ENCODE measurements at regions not wholly inside any gene's neighbourhood (a gene's known extent, or its start where the extent isn't known, plus 50 kb on each side); places are given as distances from the start of the nearest gene placed in this dataset.

DNA sequence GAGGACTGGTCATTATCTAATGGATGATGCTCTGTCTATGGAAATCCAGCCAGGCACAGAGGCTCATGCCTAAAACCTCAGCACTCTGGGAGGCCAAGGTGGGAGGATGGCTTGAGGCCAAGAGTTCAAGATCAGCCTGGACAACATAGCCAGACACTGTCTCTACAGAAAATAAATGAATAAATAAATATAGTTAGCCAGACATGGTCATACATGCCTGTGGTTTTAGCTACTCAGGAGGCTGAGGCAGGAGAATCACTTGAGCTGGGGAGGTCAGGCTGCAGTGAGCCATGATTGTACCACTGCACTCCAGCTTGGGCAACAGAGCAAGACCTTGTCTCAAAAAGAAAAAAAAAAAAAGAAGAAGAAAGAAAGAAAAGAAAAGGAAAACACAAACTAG lies 234.7 kb downstream of the TSHZ3 start:
- no peaks in the 10 kb centered on the region for H4K20me1 ChIP-seq (replicated peaks; ENCODE audit: insufficient read depth)
- peaks cover 8% of the 10 kb centered on the region for H3K4me1 Mint-ChIP-seq
- no peaks in the 10 kb centered on the region for H3K9me3 Mint-ChIP-seq
- no peaks in the 10 kb centered on the region; the same call in 1 of the 2 replicates for H3K4me1 ChIP-seq (ENCODE audit: insufficient read depth)
- H2AFZ ChIP-seq = no peak overlapping the region
- DNase-seq (ENCODE audit: low spot score) = no peak
- H3K36me3 ChIP-seq (ENCODE audit: insufficient read depth) = no peaks in the 10 kb centered on the region
- H3K79me2 ChIP-seq (replicated peaks; ENCODE audit: insufficient read depth) = no peaks in the 10 kb centered on the region
- H3F3A ChIP-seq (replicated peaks; ENCODE audit: low read depth) = no peaks in the 10 kb centered on the region
- no peak overlapping the region for H3K4me3 Mint-ChIP-seq
- no peak overlapping the region for H3K4me2 ChIP-seq
- H3K27me3 Mint-ChIP-seq (ENCODE audit: insufficient read depth, low read depth, poor library complexity) = peaks cover 2% of the 10 kb centered on the region
- H3K27me3 ChIP-seq (ENCODE audit: insufficient read depth) = no peaks in the 10 kb centered on the region
- no peak for TF ChIP-seq NANOG (IDR thresholded peaks at IDR 0.05; ENCODE audit: borderline replicate concordance)
- TF ChIP-seq, protein P1, sequence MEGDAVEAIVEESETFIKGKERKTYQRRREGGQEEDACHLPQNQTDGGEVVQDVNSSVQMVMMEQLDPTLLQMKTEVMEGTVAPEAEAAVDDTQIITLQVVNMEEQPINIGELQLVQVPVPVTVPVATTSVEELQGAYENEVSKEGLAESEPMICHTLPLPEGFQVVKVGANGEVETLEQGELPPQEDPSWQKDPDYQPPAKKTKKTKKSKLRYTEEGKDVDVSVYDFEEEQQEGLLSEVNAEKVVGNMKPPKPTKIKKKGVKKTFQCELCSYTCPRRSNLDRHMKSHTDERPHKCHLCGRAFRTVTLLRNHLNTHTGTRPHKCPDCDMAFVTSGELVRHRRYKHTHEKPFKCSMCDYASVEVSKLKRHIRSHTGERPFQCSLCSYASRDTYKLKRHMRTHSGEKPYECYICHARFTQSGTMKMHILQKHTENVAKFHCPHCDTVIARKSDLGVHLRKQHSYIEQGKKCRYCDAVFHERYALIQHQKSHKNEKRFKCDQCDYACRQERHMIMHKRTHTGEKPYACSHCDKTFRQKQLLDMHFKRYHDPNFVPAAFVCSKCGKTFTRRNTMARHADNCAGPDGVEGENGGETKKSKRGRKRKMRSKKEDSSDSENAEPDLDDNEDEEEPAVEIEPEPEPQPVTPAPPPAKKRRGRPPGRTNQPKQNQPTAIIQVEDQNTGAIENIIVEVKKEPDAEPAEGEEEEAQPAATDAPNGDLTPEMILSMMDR (conservative IDR thresholded peaks at IDR 0.05; ENCODE audit: low read depth in 2 of 2) = no peak
- no peaks in the 10 kb centered on the region for H3K36me3 Mint-ChIP-seq (ENCODE audit: low read depth)
- ATAC-seq = no peak
- H3K27ac ChIP-seq (ENCODE audit: low read depth) = no peak overlapping the region
- no peak overlapping the region for H3K4me3 ChIP-seq
- H3K27ac Mint-ChIP-seq = no peak overlapping the region
- no peaks in the 10 kb centered on the region; the same call in 1 of the 2 replicates for H3K9me2 ChIP-seq (ENCODE audit: insufficient read depth)

DNA sequence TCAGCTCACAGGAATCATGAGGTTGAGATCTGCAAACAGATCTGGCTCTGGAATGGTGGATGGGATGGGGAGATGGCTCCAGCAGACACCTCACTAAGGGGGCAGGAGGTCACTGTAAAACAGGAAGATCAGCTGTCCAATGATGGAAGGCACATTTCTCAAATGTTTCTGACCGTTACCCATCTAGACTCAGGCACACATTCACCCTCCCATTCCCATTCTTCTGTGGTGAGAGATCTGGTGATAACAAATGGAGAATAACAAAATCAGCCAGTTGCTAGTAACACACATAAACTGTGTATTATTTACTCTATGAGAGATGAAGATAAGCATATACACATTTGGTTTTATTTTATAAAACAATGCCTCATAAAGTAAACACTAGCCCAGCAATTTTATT lies 235.9 kb downstream of the TSHZ3 start:
- Mint-ChIP-seq H3K9me3 (no peaks in the 10 kb centered on the region), H3K4me1 (peaks cover 8% of the 10 kb centered on the region), H3K36me3 (ENCODE audit: low read depth) (no peaks in the 10 kb centered on the region), H3K27me3 (ENCODE audit: insufficient read depth, low read depth, poor library complexity) (peaks cover 2% of the 10 kb centered on the region), H3K27ac (no peak overlapping the region), H3K4me3 (no peak overlapping the region)
- Histone ChIP-seq H3K27ac (ENCODE audit: low read depth) (no peak overlapping the region), H3K4me3 (no peak overlapping the region), H3K9me2 (ENCODE audit: insufficient read depth) (no peaks in the 10 kb centered on the region), H3K4me2 (no peak overlapping the region), H3K79me2 (replicated peaks; ENCODE audit: insufficient read depth) (no peaks in the 10 kb centered on the region), H3K27me3 (ENCODE audit: insufficient read depth) (no peaks in the 10 kb centered on the region), H3F3A (replicated peaks; ENCODE audit: low read depth) (no peaks in the 10 kb centered on the region), H4K20me1 (replicated peaks; ENCODE audit: insufficient read depth) (no peaks in the 10 kb centered on the region), H3K36me3 (ENCODE audit: insufficient read depth) (no peaks in the 10 kb centered on the region), H2AFZ (0 out of 2 replicates have a peak overlapping the region, but pooled peaks have one; percentile 23), H3K4me1 (ENCODE audit: insufficient read depth) (no peaks in the 10 kb centered on the region; the same call in 1 of the 2 replicates)
- no peak for DNase-seq (ENCODE audit: low spot score)
- no peak for TF ChIP-seq JUNB (IDR thresholded peaks at IDR 0.05; ENCODE audit: unreplicated experiment)
- TF ChIP-seq NANOG (IDR thresholded peaks at IDR 0.05; ENCODE audit: borderline replicate concordance) = no peak
- TF ChIP-seq STAT1 (IDR thresholded peaks at IDR 0.05; ENCODE audit: unreplicated experiment) = no peak
- ATAC-seq = no peak

DNA sequence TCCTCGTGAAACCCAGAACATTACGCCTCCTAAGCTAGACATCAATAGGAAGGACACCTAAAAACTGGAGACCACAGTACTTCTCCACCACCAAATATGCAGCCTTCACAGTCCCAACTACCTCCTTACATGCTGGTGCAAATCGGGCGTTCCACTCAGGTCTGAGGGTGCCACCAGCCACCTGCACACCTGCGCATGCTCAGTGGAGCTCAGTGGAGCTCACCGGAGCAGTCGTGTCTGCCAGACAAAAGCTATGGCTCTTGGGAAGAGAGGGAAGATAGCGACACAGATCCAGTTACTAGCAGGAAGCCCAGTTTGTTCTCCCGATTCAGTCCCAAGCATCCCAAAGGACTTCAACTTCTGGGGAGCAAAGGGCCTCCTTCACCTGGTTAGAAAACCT lies 237.1 kb downstream of the TSHZ3 start:
- Histone ChIP-seq H3K79me2 (replicated peaks; ENCODE audit: insufficient read depth) (no peaks in the 10 kb centered on the region), H3K27me3 (ENCODE audit: insufficient read depth) (no peaks in the 10 kb centered on the region), H3F3A (replicated peaks; ENCODE audit: low read depth) (no peaks in the 10 kb centered on the region), H3K27ac (ENCODE audit: low read depth) (no peak overlapping the region), H3K4me3 (no peak overlapping the region), H3K36me3 (ENCODE audit: insufficient read depth) (no peaks in the 10 kb centered on the region), H3K9me2 (ENCODE audit: insufficient read depth) (no peaks in the 10 kb centered on the region; the same call in 1 of the 2 replicates), H3K4me1 (ENCODE audit: insufficient read depth) (no peaks in the 10 kb centered on the region; the same call in 1 of the 2 replicates), H3K4me2 (no peak overlapping the region), H4K20me1 (replicated peaks; ENCODE audit: insufficient read depth) (no peaks in the 10 kb centered on the region), H2AFZ (no peak overlapping the region)
- Mint-ChIP-seq H3K27ac (no peak overlapping the region), H3K4me1 (peaks cover 10% of the 10 kb centered on the region; the same call in 2 of the 3 replicates), H3K27me3 (ENCODE audit: insufficient read depth, low read depth, poor library complexity) (peaks cover 2% of the 10 kb centered on the region), H3K9me3 (no peaks in the 10 kb centered on the region), H3K4me3 (no peak overlapping the region), H3K36me3 (ENCODE audit: low read depth) (no peaks in the 10 kb centered on the region)
- no peak for ATAC-seq
- DNase-seq (ENCODE audit: low spot score) = no peak
- TF ChIP-seq ZNF114 (CRISPR knock-in tag; IDR thresholded peaks at IDR 0.05) = no peak
- no peak for TF ChIP-seq STAT1 (IDR thresholded peaks at IDR 0.05; ENCODE audit: unreplicated experiment)
- TF ChIP-seq, protein P1 (conservative IDR thresholded peaks at IDR 0.05; ENCODE audit: low read depth in 2 of 2) = no peak
- no peak for TF ChIP-seq EZH2phosphoT487 (IDR thresholded peaks at IDR 0.05; ENCODE audit: unreplicated experiment)
- TF ChIP-seq, protein P2, sequence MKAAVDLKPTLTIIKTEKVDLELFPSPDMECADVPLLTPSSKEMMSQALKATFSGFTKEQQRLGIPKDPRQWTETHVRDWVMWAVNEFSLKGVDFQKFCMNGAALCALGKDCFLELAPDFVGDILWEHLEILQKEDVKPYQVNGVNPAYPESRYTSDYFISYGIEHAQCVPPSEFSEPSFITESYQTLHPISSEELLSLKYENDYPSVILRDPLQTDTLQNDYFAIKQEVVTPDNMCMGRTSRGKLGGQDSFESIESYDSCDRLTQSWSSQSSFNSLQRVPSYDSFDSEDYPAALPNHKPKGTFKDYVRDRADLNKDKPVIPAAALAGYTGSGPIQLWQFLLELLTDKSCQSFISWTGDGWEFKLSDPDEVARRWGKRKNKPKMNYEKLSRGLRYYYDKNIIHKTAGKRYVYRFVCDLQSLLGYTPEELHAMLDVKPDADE (IDR thresholded peaks at IDR 0.05) = no peak
- TF ChIP-seq, protein P3, sequence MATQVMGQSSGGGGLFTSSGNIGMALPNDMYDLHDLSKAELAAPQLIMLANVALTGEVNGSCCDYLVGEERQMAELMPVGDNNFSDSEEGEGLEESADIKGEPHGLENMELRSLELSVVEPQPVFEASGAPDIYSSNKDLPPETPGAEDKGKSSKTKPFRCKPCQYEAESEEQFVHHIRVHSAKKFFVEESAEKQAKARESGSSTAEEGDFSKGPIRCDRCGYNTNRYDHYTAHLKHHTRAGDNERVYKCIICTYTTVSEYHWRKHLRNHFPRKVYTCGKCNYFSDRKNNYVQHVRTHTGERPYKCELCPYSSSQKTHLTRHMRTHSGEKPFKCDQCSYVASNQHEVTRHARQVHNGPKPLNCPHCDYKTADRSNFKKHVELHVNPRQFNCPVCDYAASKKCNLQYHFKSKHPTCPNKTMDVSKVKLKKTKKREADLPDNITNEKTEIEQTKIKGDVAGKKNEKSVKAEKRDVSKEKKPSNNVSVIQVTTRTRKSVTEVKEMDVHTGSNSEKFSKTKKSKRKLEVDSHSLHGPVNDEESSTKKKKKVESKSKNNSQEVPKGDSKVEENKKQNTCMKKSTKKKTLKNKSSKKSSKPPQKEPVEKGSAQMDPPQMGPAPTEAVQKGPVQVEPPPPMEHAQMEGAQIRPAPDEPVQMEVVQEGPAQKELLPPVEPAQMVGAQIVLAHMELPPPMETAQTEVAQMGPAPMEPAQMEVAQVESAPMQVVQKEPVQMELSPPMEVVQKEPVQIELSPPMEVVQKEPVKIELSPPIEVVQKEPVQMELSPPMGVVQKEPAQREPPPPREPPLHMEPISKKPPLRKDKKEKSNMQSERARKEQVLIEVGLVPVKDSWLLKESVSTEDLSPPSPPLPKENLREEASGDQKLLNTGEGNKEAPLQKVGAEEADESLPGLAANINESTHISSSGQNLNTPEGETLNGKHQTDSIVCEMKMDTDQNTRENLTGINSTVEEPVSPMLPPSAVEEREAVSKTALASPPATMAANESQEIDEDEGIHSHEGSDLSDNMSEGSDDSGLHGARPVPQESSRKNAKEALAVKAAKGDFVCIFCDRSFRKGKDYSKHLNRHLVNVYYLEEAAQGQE (IDR thresholded peaks at IDR 0.05; ENCODE audit: unreplicated experiment) = no peak
